A549 (cell line): ENCODE measurements at regions not wholly inside any gene's neighbourhood (a gene's known extent, or its start where the extent isn't known, plus 50 kb on each side); places are given as distances from the start of the nearest gene placed in this dataset.

Experiments used
- ATAC-seq, 2 experiments: fragments of 200-7000 bp in 1 of 2; fragments of >200 bp in 1 of 2; cut with Nextera tagmentation in 1 of 2; cut with Tn5 transposase in 1 of 2; 3 replicates each; pipeline versions ENCODE4 v1.8.0 to v1.9.1; 2018 to 2020; ENCODE audit warnings: mild to moderate bottlenecking in 1 of 2, moderate library complexity in 1 of 2
- CTCF ChIA-PET: fragments of 300-600 bp; sonication (Branson Sonifier 250); formaldehyde crosslinking; extraction: SDS; loops from one replicate; lab custom pipeline; 2021; ENCODE audit warnings: antibody characterized with exemption, inconsistent platforms; lab: Yijun Ruan, JAX
- POLR2A ChIA-PET: fragments of 350-600 bp; formaldehyde crosslinking; extraction: SDS; loops from one replicate; lab custom pipeline; 2021; ENCODE audit warnings: antibody characterized with exemption, inconsistent platforms; lab: Yijun Ruan, JAX
- DNase-seq, 2 experiments: peaks; one replicate each; pipeline versions ENCODE4 v3.0.0 to v3.0.0-alpha.2; 2011 to 2016; ENCODE audit warnings: low read depth in 1 of 2, low spot score in 1 of 2
- FAIRE-seq: peaks from 2 replicates; lab custom pipeline; 2011; peaks lifted over from hg19 to GRCh38; lab: Jason Lieb, UNC
- H3K27ac ChIP-seq, 2 experiments: fragments of >200 bp; sonication (Bioruptor Twin); formaldehyde crosslinking; 3 replicates each; pipeline ENCODE4 v1.5.1; 2016 to 2017
- H3K4me1 ChIP-seq: fragments of >200 bp; sonication (Bioruptor Twin); formaldehyde crosslinking; 3 replicates; pipeline ENCODE4 v1.6.1; 2016
- H3K4me2 ChIP-seq: fragments of >200 bp; sonication (Bioruptor Twin); formaldehyde crosslinking; 3 replicates; pipeline ENCODE4 v1.6.1; 2016
- H3K4me3 ChIP-seq: fragments of >200 bp; sonication (Bioruptor Twin); formaldehyde crosslinking; 3 replicates; pipeline ENCODE4 v1.5.1; 2016
- H3K9me3 ChIP-seq: fragments of >200 bp; sonication (Bioruptor Twin); formaldehyde crosslinking; 3 replicates; pipeline ENCODE4 v1.6.1; 2016
- CTCF ChIP-seq: fragments of >200 bp; sonication (Bioruptor Twin); formaldehyde crosslinking; IDR thresholded peaks from 3 replicates; pipeline ENCODE4 v1.5.1; 2016
- ELK1 ChIP-seq: fragments of 150-350 bp; IDR thresholded peaks from 2 replicates; pipeline ENCODE4 v1.6.1; 2014; ENCODE audit warnings: low read depth, mild to moderate bottlenecking, low read length
- FOXS1 ChIP-seq: fragments of 250-450 bp; sonication (Bioruptor Pico); IDR thresholded peaks from 2 replicates; pipeline ENCODE4 v1.5.0; 2020; ENCODE audit warnings: mild to moderate bottlenecking, moderate library complexity
- GATA3 ChIP-seq: IDR thresholded peaks from 2 replicates; pipeline ENCODE4 v1.6.1; 2012; ENCODE audit warnings: borderline replicate concordance
- HMGXB4 ChIP-seq: fragments of 250-450 bp; sonication (Bioruptor Pico); IDR thresholded peaks from 2 replicates; pipeline ENCODE4 v1.5.0; 2021; ENCODE audit warnings: mild to moderate bottlenecking, moderate library complexity, borderline replicate concordance
- HOXB5 ChIP-seq: fragments of 250-450 bp; sonication (Bioruptor Pico); IDR thresholded peaks from 2 replicates; pipeline ENCODE4 v1.5.0; 2020; ENCODE audit warnings: mild to moderate bottlenecking, moderate library complexity
- KDM1A ChIP-seq: fragments of 200-600 bp; sonication (generic); IDR thresholded peaks from 2 replicates; pipeline ENCODE4 v1.6.1; 2016; ENCODE audit warnings: low read depth, mild to moderate bottlenecking
- PHF8 ChIP-seq: fragments of 200-600 bp; sonication (generic); IDR thresholded peaks from 2 replicates; pipeline ENCODE4 v1.6.1; 2016; ENCODE audit warnings: low read depth, mild to moderate bottlenecking, antibody characterized with exemption, moderate library complexity, borderline replicate concordance
- POLR2A ChIP-seq: IDR thresholded peaks from 2 replicates; pipeline ENCODE4 v1.6.1; 2012; ENCODE audit warnings: mild to moderate bottlenecking, low read length
- POLR2AphosphoS2 ChIP-seq: conservative IDR thresholded peaks from 2 replicates; pipeline ENCODE4 v1.6.1; 2012; ENCODE audit warnings: low read length, improper control_type of control experiment, inconsistent platforms
- REST ChIP-seq: fragments of 200-600 bp; sonication (generic); IDR thresholded peaks from 2 replicates; pipeline ENCODE4 v1.6.1; 2016; ENCODE audit warnings: antibody characterized with exemption, mild to moderate bottlenecking, moderate library complexity
- RFX5 ChIP-seq: fragments of 450-650 bp; IDR thresholded peaks from 2 replicates; pipeline ENCODE4 v1.7.1; 2014; ENCODE audit warnings: antibody characterized with exemption, mild to moderate bottlenecking, moderate library complexity
- USF2 ChIP-seq: fragments of 450-650 bp; IDR thresholded peaks from 2 replicates; pipeline ENCODE4 v1.6.1; 2014; ENCODE audit warnings: antibody characterized with exemption
- ZFP36 ChIP-seq: fragments of 450-650 bp; IDR thresholded peaks from 2 replicates; pipeline ENCODE4 v1.6.1; 2014; ENCODE audit warnings: borderline replicate concordance; ENCODE audit not compliant: partially characterized antibody
- WGBS: methylation state at CpG from one replicate; pipeline ENCODE4 v1.1.6; 2017; ENCODE audit errors: missing lambda C conversion rate; 5-methylcytosine and 5-hydroxymethylcytosine counted together

GRCh38 chr12:131557078-131557709, 153.7 kb upstream of the SFSWAP start (continued):
- no peak for TF ChIP-seq REST
- no peak for TF ChIP-seq POLR2AphosphoS2

- peak in 1 of 2 experiments; percentile 49 for DNase-seq
- FAIRE-seq = no peak
Observed at GRCh38 chr12:131559517-131560516, 151.1 kb upstream of the SFSWAP start.

GRCh38 chr12:131561051-131561450, 149.8 kb upstream of the SFSWAP start:
- Histone ChIP-seq H3K27ac (no peak overlapping the region), H3K4me3 (no peak overlapping the region), H3K4me2 (no peak overlapping the region), H3K9me3 (no peaks in the 10 kb centered on the region), H3K4me1 (no peaks in the 10 kb centered on the region)
- no peak for TF ChIP-seq REST
- no peak for TF ChIP-seq ZFP36
- TF ChIP-seq KDM1A = no peak
- TF ChIP-seq POLR2A = no peak
- TF ChIP-seq CTCF = no peak
- no peak for TF ChIP-seq HMGXB4 (CRISPR knock-in tag)
- no peak for TF ChIP-seq ELK1
- no peak for TF ChIP-seq HOXB5
- no peak for FAIRE-seq
- ChIA-PET POLR2A (no interaction called here), CTCF (no interaction called here)
- no peak for ATAC-seq
- 65% methylated on average over 5 of the region's 5 CpGs for WGBS
- DNase-seq = no peak

More at GRCh38 chr12:131559517-131560516, 151.1 kb upstream of the SFSWAP start:
- H3K4me3 ChIP-seq = no peak overlapping the region
- H3K27ac ChIP-seq = no peak overlapping the region
- TF ChIP-seq RFX5 = no peak
- TF ChIP-seq PHF8 = no peak
- no peak for TF ChIP-seq FOXS1 (CRISPR knock-in tag)
- peak; percentile 32; the same call in 1 of the 2 replicates for TF ChIP-seq USF2
- no peak for TF ChIP-seq GATA3
- 47% methylated on average over 13 of the region's 17 CpGs for WGBS
- H3K9me3 ChIP-seq = no peaks in the 10 kb centered on the region
- ATAC-seq = peak; percentile 62 to 80; a peak in 5 of 6 replicates
- no peaks in the 10 kb centered on the region for H3K4me1 ChIP-seq
- ChIA-PET POLR2A (no interaction called here), CTCF (no interaction called here)
- no peak overlapping the region for H3K4me2 ChIP-seq
